ENCODE measurements at regions not wholly inside any gene's neighbourhood (a gene's known extent, or its start where the extent isn't known, plus 50 kb on each side); places are given as distances from the start of the nearest gene placed in this dataset.
"Not testable (repeated sequence)": the region's sequence is repeated elsewhere in the genome, so short reads cannot be mapped to it uniquely, and the experiment has no call there.

GRCh38 chr1:121494796-121495195 is 310.0 kb downstream of the SRGAP2C start:
- TF ChIP-seq CTCF (conservative IDR thresholded peaks at IDR 0.05; ENCODE audit: low read length); EZH2phosphoT487 (IDR thresholded peaks at IDR 0.05; ENCODE audit: borderline replicate concordance): not testable (repeated sequence)

Measured in Loucy (cell line).